IMR-90 (cell line): ENCODE measurements at regions not wholly inside any gene's neighbourhood (a gene's known extent, or its start where the extent isn't known, plus 50 kb on each side); places are given as distances from the start of the nearest gene placed in this dataset.

Source experiments
- ATAC-seq: fragments of 200-7000 bp; cut with Tn5 transposase; 2 replicates; pipeline ENCODE4 v1.9.1; 2020; ENCODE audit warnings: low read depth, mild to moderate bottlenecking, moderate library complexity
- BruUV-seq: library from RNA; stranded (reverse); fragments of 400-500 nt; replicated peaks from 2 replicates; lab custom pipeline; 2021; lab: Mats Ljungman, UMichigan
- CTCF ChIA-PET: fragments of 300-600 bp; formaldehyde crosslinking; extraction: SDS; loops from one replicate; lab custom pipeline; 2021; ENCODE audit warnings: antibody characterized with exemption; lab: Yijun Ruan, JAX
- POLR2A ChIA-PET: fragments of 300-600 bp; sonication (Branson Sonifier 250); formaldehyde crosslinking; loops from one replicate; lab custom pipeline; 2022; ENCODE audit warnings: antibody characterized with exemption; ENCODE audit not compliant: unreplicated experiment; lab: Charles Lee
- DNase-seq: peaks from one replicate; pipeline ENCODE4 v3.0.0; 2013
- H2AFZ ChIP-seq: replicated peaks from 2 replicates; pipeline ENCODE3; 2013; ENCODE audit warnings: low read length, mild to moderate bottlenecking; ENCODE audit not compliant: poor library complexity
- H2AK5ac ChIP-seq: 2 replicates; pipeline ENCODE4 v1.6.1; 2013; ENCODE audit warnings: low read depth, low read length, inconsistent platforms
- H2AK9ac ChIP-seq: replicated peaks from 2 replicates; pipeline ENCODE3; 2013; ENCODE audit warnings: mild to moderate bottlenecking, low read depth, low read length, moderate library complexity; ENCODE audit not compliant: poor library complexity
- H2BK120ac ChIP-seq: 2 replicates; pipeline ENCODE4 v1.6.1; 2013; ENCODE audit warnings: low read depth, low read length, inconsistent platforms
- H2BK15ac ChIP-seq: 3 replicates; pipeline ENCODE4 v1.6.1; 2013; ENCODE audit warnings: low read depth, low read length, inconsistent platforms
- H2BK20ac ChIP-seq: 2 replicates; pipeline ENCODE4 v1.6.1; 2013; ENCODE audit warnings: low read depth, mild to moderate bottlenecking, inconsistent platforms, low read length, moderate library complexity
- H2BK5ac ChIP-seq: 2 replicates; pipeline ENCODE4 v1.6.1; 2013; ENCODE audit warnings: mild to moderate bottlenecking, low read depth, low read length, inconsistent platforms; ENCODE audit not compliant: poor library complexity, severe bottlenecking
- H3K14ac ChIP-seq: replicated peaks from 2 replicates; pipeline ENCODE4 v1.6.1; 2013; ENCODE audit warnings: low read depth, low read length, inconsistent platforms
- H3K18ac ChIP-seq: 2 replicates; pipeline ENCODE4 v1.6.1; 2013; ENCODE audit warnings: low read depth, low read length, control low read depth
- H3K23ac ChIP-seq: 2 replicates; pipeline ENCODE4 v1.6.1; 2013; ENCODE audit warnings: low read depth, low read length, inconsistent platforms
- H3K27ac ChIP-seq: 2 replicates; pipeline ENCODE4 v1.5.1; 2013; ENCODE audit warnings: mild to moderate bottlenecking, control low read depth, low read length; ENCODE audit not compliant: insufficient read depth
- H3K27me3 ChIP-seq: 2 replicates; pipeline ENCODE4 v1.6.1; 2013; ENCODE audit warnings: low read length; ENCODE audit not compliant: control insufficient read depth, insufficient read depth
- H3K36me3 ChIP-seq: 2 replicates; pipeline ENCODE4 v1.6.1; 2013; ENCODE audit warnings: low read length, mixed read lengths; ENCODE audit not compliant: control insufficient read depth, insufficient read depth
- H3K4ac ChIP-seq: 2 replicates; pipeline ENCODE4 v1.6.1; 2013; ENCODE audit warnings: low read depth, low read length, inconsistent platforms
- H3K4me1 ChIP-seq: 2 replicates; pipeline ENCODE4 v1.6.1; 2013; ENCODE audit warnings: low read length, mixed read lengths; ENCODE audit not compliant: control insufficient read depth, insufficient read depth
- H3K4me2 ChIP-seq: 2 replicates; pipeline ENCODE4 v1.6.1; 2013; ENCODE audit warnings: low read depth, mild to moderate bottlenecking, control low read depth, low read length, moderate library complexity
- H3K4me3 ChIP-seq: 2 replicates; pipeline ENCODE4 v1.5.1; 2013; ENCODE audit warnings: low read depth, mild to moderate bottlenecking, control low read depth, low read length, moderate library complexity; ENCODE audit not compliant: insufficient read depth
- H3K56ac ChIP-seq: 2 replicates; pipeline ENCODE4 v1.6.1; 2013; ENCODE audit warnings: low read length, inconsistent platforms; ENCODE audit not compliant: insufficient read depth; ENCODE audit errors: extremely low read depth
- H3K79me1 ChIP-seq, 2 experiments: 2 replicates each; pipeline ENCODE4 v1.6.1; 2013; ENCODE audit warnings: low read length in 2 of 2, inconsistent platforms in 1 of 2, low read depth in 1 of 2
- H3K9ac ChIP-seq: 2 replicates; pipeline ENCODE4 v1.6.1; 2013; ENCODE audit warnings: low read depth, low read length, control low read depth
- H3K9me1 ChIP-seq: 2 replicates; pipeline ENCODE4 v1.6.1; 2013; ENCODE audit warnings: low read length, inconsistent platforms; ENCODE audit not compliant: insufficient read depth
- H3K9me3 ChIP-seq: 2 replicates; pipeline ENCODE4 v1.6.1; 2013; ENCODE audit warnings: low read length; ENCODE audit not compliant: control insufficient read depth, insufficient read depth
- H4K20me1 ChIP-seq: 2 replicates; pipeline ENCODE4 v1.6.1; 2013; ENCODE audit warnings: low read length, inconsistent platforms; ENCODE audit not compliant: insufficient read depth
- H4K5ac ChIP-seq: 2 replicates; pipeline ENCODE4 v1.6.1; 2013; ENCODE audit warnings: mild to moderate bottlenecking, low read depth, low read length, control low read depth
- H4K8ac ChIP-seq, 2 experiments: 2 replicates each; pipeline ENCODE4 v1.6.1; 2013; ENCODE audit warnings: low read depth in 2 of 2, low read length in 2 of 2, control low read depth in 1 of 2, inconsistent platforms in 1 of 2
- H4K91ac ChIP-seq: 2 replicates; pipeline ENCODE4 v1.6.1; 2013; ENCODE audit warnings: low read depth, low read length, inconsistent platforms; ENCODE audit not compliant: insufficient read depth
- BHLHE40 ChIP-seq: fragments of 150-350 bp; IDR thresholded peaks from 2 replicates; pipeline ENCODE4 v1.6.1; 2016; ENCODE audit warnings: mild to moderate bottlenecking, low read depth, low read length
- CEBPB ChIP-seq: IDR thresholded peaks from 2 replicates; pipeline ENCODE4 v1.6.1; 2012; ENCODE audit warnings: low read depth, low read length, improper control_type of control experiment
- CHD1 ChIP-seq: IDR thresholded peaks from 2 replicates; pipeline ENCODE4 v1.6.1; 2012; ENCODE audit warnings: low read depth, low read length, improper control_type of control experiment
- CTCF ChIP-seq: conservative IDR thresholded peaks from 2 replicates; pipeline ENCODE4 v1.5.1; 2012; ENCODE audit warnings: mild to moderate bottlenecking, low read depth, low read length, improper control_type of control experiment
- ELK1 ChIP-seq: fragments of 150-350 bp; IDR thresholded peaks from 2 replicates; pipeline ENCODE4 v1.6.1; 2016; ENCODE audit warnings: low read depth, mild to moderate bottlenecking, low read length, moderate library complexity, borderline replicate concordance
- FOS ChIP-seq: fragments of 150-350 bp; IDR thresholded peaks from 2 replicates; pipeline ENCODE4 v1.6.1; 2016; ENCODE audit warnings: low read depth, low read length
- MAFK ChIP-seq: IDR thresholded peaks from 2 replicates; pipeline ENCODE4 v1.6.1; 2012; ENCODE audit warnings: low read depth, low read length, improper control_type of control experiment
- MAZ ChIP-seq: IDR thresholded peaks from 2 replicates; pipeline ENCODE4 v1.6.1; 2012; ENCODE audit warnings: low read depth, mild to moderate bottlenecking, low read length, improper control_type of control experiment, moderate library complexity, borderline replicate concordance
- MXI1 ChIP-seq: IDR thresholded peaks from 2 replicates; pipeline ENCODE4 v1.6.1; 2012; ENCODE audit warnings: low read depth, mild to moderate bottlenecking, low read length, moderate library complexity, borderline replicate concordance
- POLR2A ChIP-seq: IDR thresholded peaks from 2 replicates; pipeline ENCODE4 v1.6.1; 2012; ENCODE audit warnings: mild to moderate bottlenecking, low read depth, low read length
- RAD21 ChIP-seq: IDR thresholded peaks from 2 replicates; pipeline ENCODE4 v1.6.1; 2012; ENCODE audit warnings: low read length, improper control_type of control experiment
- RCOR1 ChIP-seq: IDR thresholded peaks from 2 replicates; pipeline ENCODE4 v1.6.1; 2012; ENCODE audit warnings: mild to moderate bottlenecking, low read length, improper control_type of control experiment; ENCODE audit not compliant: insufficient replicate concordance
- RFX5 ChIP-seq: IDR thresholded peaks from 2 replicates; pipeline ENCODE4 v1.8.0; 2012; ENCODE audit warnings: low read depth, mild to moderate bottlenecking, low read length, moderate library complexity
- SMC3 ChIP-seq: fragments of 150-350 bp; IDR thresholded peaks from 2 replicates; pipeline ENCODE4 v1.6.1; 2016; ENCODE audit warnings: low read depth, mild to moderate bottlenecking, antibody characterized with exemption, low read length, moderate library complexity
- USF2 ChIP-seq: fragments of 150-350 bp; IDR thresholded peaks from 2 replicates; pipeline ENCODE4 v1.6.1; 2017; ENCODE audit warnings: mild to moderate bottlenecking, antibody characterized with exemption, low read length, low read depth
- WGBS, 2 experiments: methylation state at CpG; one replicate each; pipeline versions ENCODE4 v1.1.5 to v1.1.7; 2013; ENCODE audit warnings: missing lambda C conversion rate in 2 of 2; ENCODE audit not compliant: insufficient read length in 1 of 2; ENCODE audit errors: extremely low coverage in 2 of 2; 5-methylcytosine and 5-hydroxymethylcytosine counted together
- dilution Hi-C: fragments of 300-500 bp; cut with HindIII; formaldehyde crosslinking; loops from one replicate; pipeline ENCODE4 v1.14.3; 2018; ENCODE audit warnings: low sequenced_read_pairs; ENCODE audit not compliant: unreplicated experiment
- in situ Hi-C: fragments of 300-500 bp; cut with MboI; formaldehyde crosslinking; loops from 3 replicates; pipeline ENCODE4 v1.14.3; 2019; ENCODE audit warnings: low sequenced_read_pairs, inconsistent platforms, mixed read lengths
- intact Hi-C: fragments of 100-400 bp; cut with micrococcal nuclease; formaldehyde crosslinking; loops from 2 replicates; pipeline ENCODE4 v1.10.0; 2022

DNA sequence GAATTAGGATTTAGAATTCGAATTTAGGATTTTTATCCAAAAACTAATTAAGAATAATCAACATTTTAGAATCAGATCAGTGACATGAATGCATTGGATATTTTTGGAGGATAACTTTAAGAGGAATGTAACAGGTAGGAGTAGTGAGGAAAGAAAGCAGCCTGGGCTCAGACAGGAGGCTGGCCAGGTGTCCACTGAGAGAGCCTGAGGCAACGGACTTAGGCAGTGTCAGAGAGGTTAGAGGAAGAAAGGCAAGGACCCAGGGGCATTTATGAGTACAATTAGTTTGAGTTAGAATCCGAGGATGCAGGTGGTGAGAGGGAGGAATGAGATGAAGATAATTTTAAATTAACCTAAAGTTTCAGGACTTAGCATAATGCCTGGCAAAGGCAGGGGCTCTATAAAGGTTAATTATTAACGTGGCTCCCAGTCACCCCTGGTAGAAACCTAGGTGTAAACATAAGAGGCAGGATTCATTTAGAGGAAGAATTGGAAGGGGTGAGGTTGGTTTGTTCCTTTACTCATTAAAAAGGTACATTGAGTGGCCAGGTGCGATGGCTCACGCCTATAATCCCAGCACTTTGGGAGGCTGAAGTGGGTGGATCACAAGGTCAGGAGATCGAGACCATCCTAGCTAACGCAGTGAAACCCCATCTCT is 507.1 kb downstream of the TMEM182 start:
- no peak overlapping the region for H2BK120ac ChIP-seq
- no peak overlapping the region for H4K5ac ChIP-seq
- H3K4me3 ChIP-seq: no peak overlapping the region
- H2AK9ac ChIP-seq: no peak overlapping the region
- H2AFZ ChIP-seq: no peak overlapping the region
- H3K18ac ChIP-seq: no peak overlapping the region
- no peaks in the 10 kb centered on the region for H3K79me1 ChIP-seq
- no peak overlapping the region for H2AK5ac ChIP-seq
- no TSS peak for BruUV-seq
- H3K4ac ChIP-seq: no peak overlapping the region
- no peak for ATAC-seq
- no peak overlapping the region for H3K23ac ChIP-seq
- no peak overlapping the region for H2BK15ac ChIP-seq
- dilution Hi-C loops: no loop called here
- no peaks in the 10 kb centered on the region for H3K4me1 ChIP-seq
- H2BK20ac ChIP-seq: no peak overlapping the region
- H3K14ac ChIP-seq: no peak overlapping the region
- CTCF ChIA-PET: interaction anchor here (0.6 kb wide), 1 partner anchor 11 kb away, joined by 3 read pairs; no protein-coding TSS in a partner anchor
- H4K20me1 ChIP-seq: no peaks in the 10 kb centered on the region
- POLR2A ChIA-PET: no interaction called here
- 33% methylated on average over 1 of the region's 8 CpGs; no CpG with 5 or more reads in 1 of the 2 experiments for WGBS, 2 experiments
- peaks cover 7% of the 10 kb centered on the region for H3K9me3 ChIP-seq
- no peak overlapping the region for H3K27ac ChIP-seq
- H4K8ac ChIP-seq: no peak overlapping the region
- no peaks in the 10 kb centered on the region for H3K36me3 ChIP-seq
- no peak for DNase-seq
- H3K56ac ChIP-seq: no peak overlapping the region
- no peak overlapping the region for H4K91ac ChIP-seq
- H3K9me1 ChIP-seq: no peaks in the 10 kb centered on the region
- intact Hi-C loops: no loop called here
- H2BK5ac ChIP-seq: no peak overlapping the region
- H3K4me2 ChIP-seq: no peak overlapping the region
- H3K27me3 ChIP-seq: no peaks in the 10 kb centered on the region
- in situ Hi-C loops: no loop called here
- TF ChIP-seq USF2 (no peak), RFX5 (no peak), MAZ (no peak), CTCF (no peak), CEBPB (no peak), ELK1 (no peak), MAFK (no peak), RCOR1 (no peak), MXI1 (no peak), POLR2A (no peak), FOS (no peak), RAD21 (no peak), BHLHE40 (no peak), SMC3 (no peak), CHD1 (no peak)
- no peak overlapping the region for H3K9ac ChIP-seq
